Central memory CD8-positive, alpha-beta T cell (primary cell): ENCODE measurements at regions not wholly inside any gene's neighbourhood (a gene's known extent, or its start where the extent isn't known, plus 50 kb on each side); places are given as distances from the start of the nearest gene placed in this dataset.

Experiments used
- ATAC-seq: fragments of 150-1000 bp; cut with Tn5 transposase; replicated peaks from 2 replicates; pipeline ENCODE4 v1.10.0; 2022; ENCODE audit warnings: mild to moderate bottlenecking, moderate FRiP score, moderate number of reproducible peaks; ENCODE audit not compliant: poor library complexity, severe bottlenecking; ENCODE audit errors: extremely low read depth
- DNase-seq, 2 donors: peaks; one replicate each; pipeline ENCODE4 v3.0.0; 2021; ENCODE audit warnings: low spot score in 2 of 2
- H3K27ac Mint-ChIP-seq: one replicate; pipeline ENCODE4 v1.8.0; 2022; ENCODE audit warnings: low read depth, mild to moderate bottlenecking, moderate library complexity, mixed read lengths
- H3K27me3 Mint-ChIP-seq: one replicate; pipeline ENCODE4 v1.8.0; 2022; ENCODE audit warnings: mixed read lengths
- H3K36me3 Mint-ChIP-seq: one replicate; pipeline ENCODE4 v1.8.0; 2022; ENCODE audit warnings: mild to moderate bottlenecking, moderate library complexity, mixed read lengths; ENCODE audit not compliant: insufficient read depth
- H3K4me1 Mint-ChIP-seq: one replicate; pipeline ENCODE4 v1.8.0; 2022; ENCODE audit warnings: mixed read lengths
- H3K4me3 Mint-ChIP-seq: one replicate; pipeline ENCODE4 v1.8.0; 2022; ENCODE audit warnings: mild to moderate bottlenecking, moderate library complexity, mixed read lengths
- H3K9me3 Mint-ChIP-seq: one replicate; pipeline ENCODE4 v1.8.0; 2022; ENCODE audit warnings: mixed read lengths

GRCh38 chr2:37788602-37789209 is 117.3 kb upstream of the CDC42EP3 start:
- Mint-ChIP-seq H3K27me3 (peaks cover 7% of the 10 kb centered on the region), H3K9me3 (peaks cover 7% of the 10 kb centered on the region), H3K4me3 (no peak overlapping the region), H3K36me3 (peaks cover 2% of the 10 kb centered on the region), H3K4me1 (no peaks in the 10 kb centered on the region), H3K27ac (no peak overlapping the region)
- DNase-seq (no peak), ATAC-seq (no peak)

GRCh38 chr2:37790019-37790418 is 118.6 kb upstream of the CDC42EP3 start:
- H3K9me3 Mint-ChIP-seq = peaks cover 7% of the 10 kb centered on the region
- peaks cover 7% of the 10 kb centered on the region for H3K27me3 Mint-ChIP-seq
- no peaks in the 10 kb centered on the region for H3K4me1 Mint-ChIP-seq
- H3K4me3 Mint-ChIP-seq = no peak overlapping the region
- DNase-seq = no peak
- peaks cover 2% of the 10 kb centered on the region for H3K36me3 Mint-ChIP-seq
- no peak overlapping the region for H3K27ac Mint-ChIP-seq
- ATAC-seq = no peak

- Mint-ChIP-seq H3K27me3 (peaks cover 7% of the 10 kb centered on the region), H3K4me1 (no peaks in the 10 kb centered on the region), H3K9me3 (peaks cover 7% of the 10 kb centered on the region), H3K36me3 (peaks cover 2% of the 10 kb centered on the region), H3K4me3 (no peak overlapping the region), H3K27ac (no peak overlapping the region)
- ATAC-seq (no peak), DNase-seq (no peak)
These were observed 119.0 kb upstream of the CDC42EP3 start for GRCh38 chr2:37790462-37790861.

- no peak overlapping the region for H3K27ac Mint-ChIP-seq
- H3K27me3 Mint-ChIP-seq = peaks cover 7% of the 10 kb centered on the region
- H3K9me3 Mint-ChIP-seq = peaks cover 3% of the 10 kb centered on the region
These were observed 120.9 kb upstream of the CDC42EP3 start for GRCh38 chr2:37792366-37792765.

GRCh38 chr2:37793004-37793403 is 121.6 kb upstream of the CDC42EP3 start:
- H3K27me3 Mint-ChIP-seq = peaks cover 7% of the 10 kb centered on the region
- H3K4me3 Mint-ChIP-seq = no peak overlapping the region
- H3K9me3 Mint-ChIP-seq = no peaks in the 10 kb centered on the region
- DNase-seq (no peak), ATAC-seq (no peak)
- peaks cover 5% of the 10 kb centered on the region for H3K4me1 Mint-ChIP-seq
- no peaks in the 10 kb centered on the region for H3K36me3 Mint-ChIP-seq
- no peak overlapping the region for H3K27ac Mint-ChIP-seq

More at GRCh38 chr2:37792366-37792765, 120.9 kb upstream of the CDC42EP3 start:
- no peak for ATAC-seq
- DNase-seq = no peak
- Mint-ChIP-seq H3K36me3 (peaks cover 2% of the 10 kb centered on the region), H3K4me3 (no peak overlapping the region), H3K4me1 (peaks cover 5% of the 10 kb centered on the region)

GRCh38 chr2:37794717-37795116 is 123.3 kb upstream of the CDC42EP3 start:
- H3K27ac Mint-ChIP-seq = no peak overlapping the region
- H3K9me3 Mint-ChIP-seq = no peaks in the 10 kb centered on the region
- ATAC-seq (no peak), DNase-seq (no peak)
- H3K27me3 Mint-ChIP-seq = peaks cover under 1% of the 10 kb centered on the region
- H3K4me3 Mint-ChIP-seq = no peak overlapping the region
- H3K4me1 Mint-ChIP-seq = peaks cover 12% of the 10 kb centered on the region
- no peaks in the 10 kb centered on the region for H3K36me3 Mint-ChIP-seq

- ATAC-seq = no peak
- Mint-ChIP-seq H3K9me3 (no peaks in the 10 kb centered on the region), H3K4me3 (no peak overlapping the region), H3K27me3 (no peaks in the 10 kb centered on the region), H3K36me3 (no peaks in the 10 kb centered on the region), H3K27ac (no peak overlapping the region), H3K4me1 (peaks cover 12% of the 10 kb centered on the region)
- no peak for DNase-seq
These were observed 124.0 kb upstream of the CDC42EP3 start for GRCh38 chr2:37795456-37795855.

GRCh38 chr2:37795938-37796337 is 124.5 kb upstream of the CDC42EP3 start:
- ATAC-seq (no peak), DNase-seq (no peak)
- H3K36me3 Mint-ChIP-seq = no peaks in the 10 kb centered on the region
- H3K27me3 Mint-ChIP-seq = no peaks in the 10 kb centered on the region
- peaks cover 12% of the 10 kb centered on the region for H3K4me1 Mint-ChIP-seq
- no peak overlapping the region for H3K27ac Mint-ChIP-seq
- H3K9me3 Mint-ChIP-seq = no peaks in the 10 kb centered on the region
- no peak overlapping the region for H3K4me3 Mint-ChIP-seq

GRCh38 chr2:37796481-37796880 is 125.0 kb upstream of the CDC42EP3 start:
- DNase-seq = no peak
- H3K36me3 Mint-ChIP-seq = no peaks in the 10 kb centered on the region
- no peak overlapping the region for H3K27ac Mint-ChIP-seq
- peaks cover 12% of the 10 kb centered on the region for H3K4me1 Mint-ChIP-seq
- H3K4me3 Mint-ChIP-seq = no peak overlapping the region
- no peaks in the 10 kb centered on the region for H3K27me3 Mint-ChIP-seq
- no peaks in the 10 kb centered on the region for H3K9me3 Mint-ChIP-seq
- ATAC-seq = no peak

- Mint-ChIP-seq H3K9me3 (no peaks in the 10 kb centered on the region), H3K27ac (no peak overlapping the region), H3K36me3 (no peaks in the 10 kb centered on the region), H3K27me3 (no peaks in the 10 kb centered on the region), H3K4me1 (peaks cover 12% of the 10 kb centered on the region), H3K4me3 (no peak overlapping the region)
- ATAC-seq (no peak), DNase-seq (no peak)
These were observed 125.6 kb upstream of the CDC42EP3 start for GRCh38 chr2:37797081-37797480.

GRCh38 chr2:37798315-37799005 is 126.6 kb upstream of the RMDN2 start:
- Mint-ChIP-seq H3K36me3 (no peaks in the 10 kb centered on the region), H3K9me3 (no peaks in the 10 kb centered on the region), H3K27ac (no peak overlapping the region), H3K4me1 (peaks cover 12% of the 10 kb centered on the region), H3K27me3 (no peaks in the 10 kb centered on the region), H3K4me3 (no peak overlapping the region)
- DNase-seq = no peak
- no peak for ATAC-seq

GRCh38 chr2:37800176-37800858 is 124.8 kb upstream of the RMDN2 start:
- Mint-ChIP-seq H3K27ac (no peak overlapping the region), H3K4me1 (peaks cover 12% of the 10 kb centered on the region), H3K9me3 (no peaks in the 10 kb centered on the region)

GRCh38 chr2:37802211-37802752 is 122.8 kb upstream of the RMDN2 start:
- ATAC-seq = no peak
- H3K4me1 Mint-ChIP-seq = peaks cover 7% of the 10 kb centered on the region
- H3K27ac Mint-ChIP-seq = no peak overlapping the region
- DNase-seq = no peak
- H3K4me3 Mint-ChIP-seq = no peak overlapping the region
- H3K9me3 Mint-ChIP-seq = no peaks in the 10 kb centered on the region
- H3K36me3 Mint-ChIP-seq = no peaks in the 10 kb centered on the region
- H3K27me3 Mint-ChIP-seq = no peaks in the 10 kb centered on the region

More at GRCh38 chr2:37800176-37800858, 124.8 kb upstream of the RMDN2 start:
- no peaks in the 10 kb centered on the region for H3K27me3 Mint-ChIP-seq
- ATAC-seq (no peak), DNase-seq (no peak)
- no peak overlapping the region for H3K4me3 Mint-ChIP-seq
- H3K36me3 Mint-ChIP-seq = no peaks in the 10 kb centered on the region
